ENCODE measurements at regions not wholly inside any gene's neighbourhood (a gene's known extent, or its start where the extent isn't known, plus 50 kb on each side); places are given as distances from the start of the nearest gene placed in this dataset.

- intact Hi-C loops (cut with DNase I, micrococcal nuclease) = no loop called here
- no peak for TF ChIP-seq CTCF (IDR thresholded peaks at IDR 0.05)
- ATAC-seq = no peak
- DNase-seq = no peak
- Histone ChIP-seq H3K36me3 (ENCODE audit: low read depth) (no peaks in the 10 kb centered on the region), H3K4me1 (ENCODE audit: low read depth) (peaks cover 26% of the 10 kb centered on the region), H3K9me3 (no peaks in the 10 kb centered on the region), H3K4me3 (no peak overlapping the region)
Observed at GRCh38 chr16:8510160-8510559, 80.2 kb downstream of the TMEM114 start.

GRCh38 chr16:8505327-8505991, 84.9 kb downstream of the TMEM114 start:
- intact Hi-C loops (cut with DNase I, micrococcal nuclease) = no loop called here
- Histone ChIP-seq H3K36me3 (ENCODE audit: low read depth) (no peaks in the 10 kb centered on the region), H3K4me3 (no peak overlapping the region), H3K9me3 (no peaks in the 10 kb centered on the region), H3K4me1 (ENCODE audit: low read depth) (peaks cover 13% of the 10 kb centered on the region)
- TF ChIP-seq CTCF (IDR thresholded peaks at IDR 0.05) = no peak
- peak in 1 of 3 donors; percentile 42 for DNase-seq
- ATAC-seq = peak; percentile 96

- H3K4me3 ChIP-seq = no peak overlapping the region
- no peaks in the 10 kb centered on the region for H3K9me3 ChIP-seq
- DNase-seq (no peak), ATAC-seq (peak; percentile 27)
- no peaks in the 10 kb centered on the region for H3K36me3 ChIP-seq (ENCODE audit: low read depth)
- TF ChIP-seq CTCF (IDR thresholded peaks at IDR 0.05) = no peak
- H3K4me1 ChIP-seq (ENCODE audit: low read depth) = peaks cover 13% of the 10 kb centered on the region
- intact Hi-C loops (cut with DNase I, micrococcal nuclease) = no loop called here
Observed at GRCh38 chr16:8502446-8502845, 87.9 kb downstream of the TMEM114 start.

DNA sequence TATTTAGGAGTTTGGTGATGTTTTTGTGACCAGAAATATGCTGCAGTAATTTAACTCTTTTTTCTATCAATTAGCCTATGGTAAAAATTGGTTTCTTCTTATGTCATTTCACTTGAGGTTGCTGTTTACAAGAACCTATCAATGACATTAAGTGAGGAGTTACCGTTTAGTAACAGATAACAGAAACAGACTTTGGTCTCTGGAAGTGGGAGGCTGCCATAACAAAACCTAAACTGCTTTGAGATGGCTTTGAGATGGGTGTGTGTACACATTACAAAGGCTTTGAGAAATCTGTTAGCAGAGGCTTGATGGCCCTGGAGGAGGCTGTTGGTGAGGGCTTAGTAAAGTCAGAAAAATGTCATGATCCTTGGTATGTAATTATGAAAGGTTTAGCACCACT, 90.0 kb downstream of the TMEM114 start:
- ATAC-seq (peak; percentile 10), DNase-seq (no peak)
- H3K4me3 ChIP-seq = no peak overlapping the region
- peaks cover 5% of the 10 kb centered on the region for H3K4me1 ChIP-seq (ENCODE audit: low read depth)
- TF ChIP-seq CTCF (IDR thresholded peaks at IDR 0.05) = no peak
- no peaks in the 10 kb centered on the region for H3K9me3 ChIP-seq
- H3K36me3 ChIP-seq (ENCODE audit: low read depth) = no peaks in the 10 kb centered on the region
- intact Hi-C loops (cut with DNase I, micrococcal nuclease) = no loop called here

DNA sequence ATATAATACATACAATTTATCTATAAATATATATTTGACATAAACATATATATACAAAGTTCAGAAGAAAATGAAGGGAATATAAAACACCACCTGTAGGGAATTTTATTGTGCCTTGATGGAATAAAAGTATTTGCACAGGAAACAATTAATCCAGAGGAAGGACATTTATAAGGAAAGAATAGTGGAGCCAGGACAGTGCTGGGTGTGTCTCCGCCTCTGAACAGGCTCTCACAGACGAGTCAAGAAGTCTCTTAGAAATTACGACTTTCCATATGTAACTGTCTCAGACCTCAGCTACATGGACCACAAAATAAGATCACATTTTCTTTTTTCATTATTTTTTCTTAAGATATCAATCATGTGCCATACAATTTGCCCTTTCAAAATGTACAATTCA, 93.9 kb downstream of the TMEM114 start:
- DNase-seq = no peak
- Histone ChIP-seq H3K36me3 (ENCODE audit: low read depth) (no peaks in the 10 kb centered on the region), H3K4me1 (ENCODE audit: low read depth) (peaks cover 3% of the 10 kb centered on the region), H3K9me3 (no peaks in the 10 kb centered on the region), H3K4me3 (no peak overlapping the region)
- intact Hi-C loops (cut with DNase I, micrococcal nuclease) = no loop called here
- peak; percentile 76 for ATAC-seq
- no peak for TF ChIP-seq CTCF (IDR thresholded peaks at IDR 0.05)

DNA sequence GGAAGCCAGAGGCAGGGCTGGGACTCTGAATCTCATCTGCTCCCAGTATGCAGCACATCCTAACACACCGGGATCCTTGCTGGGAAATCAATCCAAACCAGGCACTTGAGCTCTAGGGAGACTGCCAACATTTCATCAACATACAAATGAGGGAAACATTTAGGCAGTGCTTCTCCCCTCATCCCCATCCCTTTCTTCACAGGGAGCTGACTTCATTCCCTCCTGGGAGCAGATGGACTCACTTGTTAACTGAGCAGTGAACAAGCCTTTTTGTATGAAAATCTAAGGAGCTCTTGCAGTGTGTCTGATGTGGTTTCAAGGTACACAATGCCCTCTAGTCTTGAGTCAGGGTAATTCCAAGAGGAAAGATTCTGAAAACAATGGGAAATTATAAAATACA, 96.3 kb downstream of the TMEM114 start:
- no peak for DNase-seq
- H3K9me3 ChIP-seq = no peaks in the 10 kb centered on the region
- ATAC-seq = peak; percentile 45
- peaks cover 3% of the 10 kb centered on the region for H3K4me1 ChIP-seq (ENCODE audit: low read depth)
- H3K36me3 ChIP-seq (ENCODE audit: low read depth) = no peaks in the 10 kb centered on the region
- no peak for TF ChIP-seq CTCF (IDR thresholded peaks at IDR 0.05)
- intact Hi-C loops (cut with DNase I, micrococcal nuclease) = no loop called here
- H3K4me3 ChIP-seq = no peak overlapping the region
